GM19035 (cell line): ENCODE measurements at regions not wholly inside any gene's neighbourhood (a gene's known extent, or its start where the extent isn't known, plus 50 kb on each side); places are given as distances from the start of the nearest gene placed in this dataset.

Experiments
- ATAC-seq: cut with Tn5 transposase; IDR thresholded peaks from one replicate; pipeline ENCODE4 v1.9.1; 2021; ENCODE audit not compliant: unreplicated experiment

GRCh38 chr1:79614106-79614505 lies 607.6 kb upstream of the ADGRL4 start:
- ATAC-seq = no peak

DNA sequence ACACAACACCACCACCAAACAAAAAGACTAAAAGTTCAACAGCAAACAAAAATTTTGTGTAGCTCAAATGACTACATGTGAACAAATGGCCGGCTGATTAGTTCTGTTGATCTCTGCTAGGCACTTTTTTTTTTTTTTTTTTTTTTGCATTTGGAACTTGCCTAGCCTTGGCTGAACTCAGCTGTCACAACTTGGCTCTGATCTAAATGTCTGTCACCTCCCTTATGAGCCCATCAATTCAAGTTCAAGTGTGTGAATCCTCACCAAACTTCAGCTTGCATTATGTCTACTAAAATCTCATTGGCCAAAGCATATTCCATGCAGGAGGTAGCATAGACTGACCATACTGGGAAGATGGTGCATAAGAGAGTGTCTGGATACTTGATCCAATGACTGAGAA lies 606.5 kb upstream of the ADGRL4 start:
- no peak for ATAC-seq

GRCh38 chr1:79604490-79605198 lies 598.1 kb upstream of the ADGRL4 start:
- ATAC-seq = no peak

GRCh38 chr1:79603843-79604242 lies 597.3 kb upstream of the ADGRL4 start:
- no peak for ATAC-seq

GRCh38 chr1:79599257-79599656 lies 592.7 kb upstream of the ADGRL4 start:
- ATAC-seq = no peak

- no peak for ATAC-seq
These were observed 589.4 kb upstream of the ADGRL4 start for GRCh38 chr1:79595931-79596330.

GRCh38 chr1:79594121-79594698 lies 587.7 kb upstream of the ADGRL4 start:
- no peak for ATAC-seq

GRCh38 chr1:79592707-79593106 lies 586.2 kb upstream of the ADGRL4 start:
- ATAC-seq = no peak

GRCh38 chr1:79588719-79589118 lies 582.2 kb upstream of the ADGRL4 start:
- ATAC-seq = no peak

DNA sequence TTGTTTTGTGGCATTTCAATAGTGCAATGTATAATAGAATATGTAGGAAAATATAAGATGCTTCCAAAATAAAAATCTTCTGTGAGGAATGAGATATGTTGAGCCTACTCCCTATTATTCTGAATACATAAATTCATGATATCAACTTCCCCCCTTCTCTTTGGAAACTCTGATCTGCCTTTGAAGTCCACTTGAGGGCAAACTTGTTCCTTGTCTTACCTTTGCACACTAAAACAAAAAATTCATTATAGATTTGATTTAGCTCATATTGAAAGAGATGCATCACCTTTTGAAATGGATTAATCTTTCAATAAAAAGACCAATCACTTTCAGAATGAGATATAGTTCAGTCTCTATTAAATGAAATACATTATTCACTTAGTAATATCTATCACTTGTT lies 580.7 kb upstream of the ADGRL4 start:
- ATAC-seq = no peak

- no peak for ATAC-seq
These were observed 579.3 kb upstream of the ADGRL4 start for GRCh38 chr1:79585801-79586200.

GRCh38 chr1:79575424-79575823 lies 568.9 kb upstream of the ADGRL4 start:
- ATAC-seq = no peak

GRCh38 chr1:79568411-79568810 lies 561.9 kb upstream of the ADGRL4 start:
- no peak for ATAC-seq

DNA sequence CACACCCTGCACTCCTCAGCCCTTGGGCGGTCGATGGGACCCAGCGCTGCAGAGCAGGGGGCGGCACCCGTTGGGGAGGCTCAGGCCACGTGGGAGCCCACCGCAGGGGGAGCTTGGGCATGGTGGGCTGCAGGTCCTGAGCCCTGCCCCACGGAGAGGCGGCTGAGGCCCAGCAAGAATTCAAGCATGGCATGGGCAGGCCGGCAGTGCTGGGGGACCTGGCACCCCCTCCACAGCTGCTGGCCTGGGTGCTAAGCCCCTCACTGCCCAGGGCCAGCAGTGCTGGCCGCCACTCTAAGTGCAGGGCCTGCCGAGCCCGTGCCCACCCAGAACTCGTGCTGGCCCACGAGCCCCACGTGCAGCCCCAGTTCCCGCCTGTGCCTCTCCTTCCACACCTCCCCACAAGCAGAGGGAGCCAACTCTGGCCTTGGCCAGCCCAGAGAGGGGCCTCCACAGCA lies 555.0 kb upstream of the ADGRL4 start:
- ATAC-seq = no peak

DNA sequence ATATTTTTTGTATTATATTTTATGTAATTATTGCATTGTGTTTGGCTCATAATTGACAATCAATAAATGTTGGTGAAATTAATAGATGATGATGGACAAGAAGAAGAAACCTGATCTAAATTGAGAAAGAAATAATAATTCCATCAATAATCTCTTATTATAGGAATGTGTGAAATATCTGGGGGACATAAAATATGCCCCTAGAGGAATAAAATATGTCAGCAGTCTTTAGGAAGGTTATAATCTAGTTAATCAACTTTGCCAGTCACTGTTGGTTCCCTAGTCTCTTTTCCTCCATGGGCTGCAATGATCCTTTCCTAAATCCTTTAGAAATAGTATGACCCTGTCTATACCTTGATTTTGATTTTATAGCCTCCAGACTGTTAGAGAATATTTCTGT lies 549.7 kb upstream of the ADGRL4 start:
- ATAC-seq = no peak

GRCh38 chr1:79554688-79555087 lies 548.2 kb upstream of the ADGRL4 start:
- ATAC-seq = no peak

- ATAC-seq = no peak
These were observed 544.8 kb upstream of the ADGRL4 start for GRCh38 chr1:79551321-79551720.

DNA sequence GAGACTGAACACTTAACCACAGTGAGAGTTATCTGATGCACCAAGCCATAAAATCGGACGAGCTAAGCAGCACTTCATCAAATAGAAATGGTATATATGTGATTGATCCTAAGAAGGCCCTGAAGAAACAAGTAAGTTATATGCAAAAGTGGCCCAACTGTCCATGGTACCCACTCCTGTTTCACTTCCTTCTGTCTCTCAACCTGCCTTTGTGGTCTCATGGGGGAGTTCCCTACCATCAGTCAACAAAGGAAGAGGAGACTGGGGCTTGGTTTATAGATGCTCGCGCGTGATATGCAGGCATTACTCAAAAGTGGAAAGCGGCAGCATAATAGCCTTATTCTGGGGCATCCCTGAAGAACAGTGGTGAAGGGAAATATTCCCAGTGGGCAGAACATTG lies 543.9 kb upstream of the ADGRL4 start:
- ATAC-seq = no peak

- ATAC-seq = no peak
These were observed 542.7 kb upstream of the ADGRL4 start for GRCh38 chr1:79549201-79549600.

DNA sequence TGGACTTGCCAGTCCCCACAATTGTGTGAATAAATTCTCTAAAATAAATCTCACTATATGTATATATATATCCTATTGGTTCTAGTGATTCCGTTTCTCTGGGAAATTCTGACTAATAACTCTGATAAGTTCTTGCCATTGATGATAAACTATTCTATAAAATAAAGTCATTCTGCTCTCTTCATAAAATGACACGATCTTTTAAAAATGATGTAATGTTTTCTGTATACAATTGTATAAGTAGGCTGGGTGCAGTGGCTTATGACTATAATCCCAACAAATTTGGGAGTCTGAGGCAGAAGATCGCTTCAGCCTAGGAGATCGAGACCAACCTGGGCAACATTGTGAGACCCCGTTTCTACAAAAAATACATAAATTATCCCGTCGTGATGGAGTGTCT lies 541.0 kb upstream of the ADGRL4 start:
- ATAC-seq = no peak

DNA sequence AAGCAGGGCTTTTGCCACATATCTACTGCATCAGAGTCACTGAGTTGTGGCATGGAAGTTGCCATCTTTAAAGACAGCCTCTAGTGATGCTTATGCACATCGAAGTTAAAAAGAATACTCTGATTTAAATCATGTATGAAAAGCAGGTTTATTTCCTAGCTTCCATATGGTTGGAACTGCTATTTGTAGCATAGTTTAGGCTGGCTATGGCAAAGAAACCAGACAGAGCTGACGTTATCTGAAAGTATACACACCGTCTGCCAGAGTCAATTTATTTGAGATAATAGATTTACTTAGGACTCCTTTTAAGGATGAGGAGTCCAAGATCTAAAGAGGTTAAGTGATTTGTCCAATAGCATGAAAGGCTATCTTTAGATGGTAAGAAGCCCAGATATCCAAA lies 536.9 kb upstream of the ADGRL4 start:
- no peak for ATAC-seq

DNA sequence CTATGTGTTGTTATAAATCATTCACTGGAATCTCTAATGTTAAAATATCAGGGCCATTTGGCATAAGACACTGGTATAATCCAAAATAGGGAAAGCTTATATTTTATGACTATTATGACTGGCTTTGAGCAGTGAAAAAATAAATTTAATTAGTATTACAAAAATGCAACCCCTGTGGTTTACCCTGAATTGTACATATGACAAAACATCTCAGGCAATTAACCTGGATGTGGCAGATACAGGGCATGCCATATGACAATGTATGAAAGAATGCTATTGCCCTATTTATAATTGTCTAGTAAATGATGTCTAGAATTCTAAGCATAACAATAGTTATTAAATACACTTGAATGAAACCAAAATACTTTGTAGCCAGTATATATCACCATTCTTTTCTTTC lies 532.5 kb upstream of the ADGRL4 start:
- no peak for ATAC-seq

DNA sequence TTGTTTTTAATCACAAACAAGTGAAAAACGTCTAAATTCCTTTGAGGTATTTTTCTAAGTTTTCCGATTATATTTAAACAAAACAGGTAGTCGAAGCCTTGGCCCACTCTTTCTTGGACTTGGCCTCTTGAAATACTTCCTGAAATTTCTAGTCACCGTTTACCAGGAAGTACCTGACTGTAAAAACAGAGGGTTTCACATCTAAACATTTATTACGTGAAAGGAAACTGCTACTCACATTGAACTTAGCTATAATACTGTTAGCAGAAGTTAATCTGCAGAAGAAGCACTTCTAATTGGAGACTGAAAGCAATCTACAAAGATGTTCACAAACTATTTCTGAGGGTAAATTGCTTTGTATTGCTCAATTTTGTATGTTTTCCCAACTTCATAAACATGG lies 526.0 kb upstream of the ADGRL4 start:
- ATAC-seq = no peak
